OCI-LY3 (cell line): ENCODE measurements at regions not wholly inside any gene's neighbourhood (a gene's known extent, or its start where the extent isn't known, plus 50 kb on each side); places are given as distances from the start of the nearest gene placed in this dataset.

Experiments used
- H2AFZ ChIP-seq: fragments of 200-600, 300-600 bp; shearing (Covaris generic); 2 replicates; pipeline ENCODE4 v1.6.0; 2014; ENCODE audit warnings: antibody characterized with exemption, low read depth, low read length
- H3K27ac ChIP-seq: fragments of 200-600, 300-600 bp; sonication (generic); 2 replicates; pipeline ENCODE4 v1.5.1; 2014; ENCODE audit warnings: mild to moderate bottlenecking, low read length, moderate library complexity, mixed read lengths
- H3K27me3 ChIP-seq: fragments of 200-600, 300-600 bp; sonication (generic); 2 replicates; pipeline ENCODE4 v1.6.1; 2014; ENCODE audit warnings: low read depth, low read length, mixed read lengths
- H3K36me3 ChIP-seq: fragments of 200-600, 300-600 bp; sonication (generic); replicated peaks from 2 replicates; pipeline ENCODE3; 2014; ENCODE audit warnings: low read depth, low read length, mixed read lengths
- H3K4me1 ChIP-seq: fragments of 300-600, 200-600 bp; sonication (generic); 2 replicates; pipeline ENCODE4 v1.6.1; 2014; ENCODE audit warnings: low read length, mixed read lengths
- H3K4me2 ChIP-seq: fragments of 200-600, 300-600 bp; sonication (generic); 2 replicates; pipeline ENCODE4 v1.6.1; 2014; ENCODE audit warnings: low read length, mixed read lengths
- H3K4me3 ChIP-seq: fragments of 300-600, 200-600 bp; sonication (generic); 2 replicates; pipeline ENCODE4 v1.5.1; 2014; ENCODE audit warnings: antibody characterized with exemption, mild to moderate bottlenecking, low read length, moderate library complexity
- H3K79me2 ChIP-seq: fragments of 300-600, 200-600 bp; shearing (Covaris generic); 2 replicates; pipeline ENCODE4 v1.6.1; 2014; ENCODE audit warnings: mild to moderate bottlenecking, low read length, mixed read lengths
- H3K9ac ChIP-seq: fragments of 300-600, 200-600 bp; shearing (Covaris generic); 2 replicates; pipeline ENCODE4 v1.6.0; 2014; ENCODE audit warnings: mild to moderate bottlenecking, low read length, moderate library complexity
- H3K9me3 ChIP-seq: fragments of 200-600, 300-600 bp; shearing (Covaris generic); 2 replicates; pipeline ENCODE4 v1.6.1; 2014; ENCODE audit warnings: low read length, mixed read lengths; ENCODE audit not compliant: insufficient read depth
- H4K20me1 ChIP-seq: fragments of 200-600, 300-600 bp; sonication (generic); 2 replicates; pipeline ENCODE4 v1.6.1; 2016; ENCODE audit warnings: low read length, mixed read lengths; ENCODE audit not compliant: insufficient read depth
- CTCF ChIP-seq: fragments of 200-600, 300-600 bp; sonication (generic); IDR thresholded peaks from 2 replicates; pipeline ENCODE4 v1.5.1; 2014; ENCODE audit warnings: antibody characterized with exemption, low read length, low read depth
- EZH2phosphoT487 ChIP-seq: fragments of 200-600 bp; shearing (Covaris generic); IDR thresholded peaks from 2 replicates; pipeline ENCODE4 v1.6.1; 2018; ENCODE audit warnings: antibody characterized with exemption, mixed run types, low read depth

DNA sequence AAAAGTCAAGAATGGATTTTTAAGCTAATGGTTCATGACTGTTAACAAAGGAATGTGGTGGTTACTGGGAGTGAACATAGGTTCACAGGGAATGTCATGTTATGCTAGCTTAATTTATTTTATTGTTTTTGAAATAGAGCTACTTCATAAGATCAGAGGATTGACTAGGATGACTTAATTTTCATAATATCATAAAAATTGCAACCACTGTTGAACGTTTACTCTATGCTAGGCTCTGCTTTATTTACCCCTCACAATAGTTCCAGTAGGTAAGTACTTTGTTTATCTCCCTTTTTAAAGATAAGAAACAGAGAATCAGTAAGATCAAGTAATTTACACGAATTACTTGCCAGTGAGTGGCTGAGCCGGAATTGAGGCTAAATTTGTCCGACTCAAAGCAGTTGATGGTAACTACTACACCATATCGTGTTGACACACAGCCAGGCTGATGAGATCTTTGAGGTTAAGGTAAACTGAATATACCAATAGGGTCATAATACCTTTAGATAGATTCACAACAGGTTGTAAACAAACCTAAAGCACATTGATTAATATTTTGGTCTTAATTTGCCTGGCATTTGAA lies 194.6 kb upstream of the CITED2 start:
- H3K79me2 ChIP-seq: no peaks in the 10 kb centered on the region
- TF ChIP-seq EZH2phosphoT487 (no peak), CTCF (no peak)
- no peaks in the 10 kb centered on the region for H3K27me3 ChIP-seq
- H3K4me2 ChIP-seq: peak overlapping the region; percentile 61
- no peaks in the 10 kb centered on the region for H4K20me1 ChIP-seq
- H3K9me3 ChIP-seq: no peaks in the 10 kb centered on the region
- H3K9ac ChIP-seq: no peak overlapping the region
- H2AFZ ChIP-seq: no peak overlapping the region
- H3K4me3 ChIP-seq: 0 out of 2 replicates have a peak overlapping the region, but pooled peaks have one; percentile 11
- H3K4me1 ChIP-seq: peaks cover 31% of the 10 kb centered on the region
- H3K36me3 ChIP-seq: no peaks in the 10 kb centered on the region
- H3K27ac ChIP-seq: peak overlapping the region; percentile 47

DNA sequence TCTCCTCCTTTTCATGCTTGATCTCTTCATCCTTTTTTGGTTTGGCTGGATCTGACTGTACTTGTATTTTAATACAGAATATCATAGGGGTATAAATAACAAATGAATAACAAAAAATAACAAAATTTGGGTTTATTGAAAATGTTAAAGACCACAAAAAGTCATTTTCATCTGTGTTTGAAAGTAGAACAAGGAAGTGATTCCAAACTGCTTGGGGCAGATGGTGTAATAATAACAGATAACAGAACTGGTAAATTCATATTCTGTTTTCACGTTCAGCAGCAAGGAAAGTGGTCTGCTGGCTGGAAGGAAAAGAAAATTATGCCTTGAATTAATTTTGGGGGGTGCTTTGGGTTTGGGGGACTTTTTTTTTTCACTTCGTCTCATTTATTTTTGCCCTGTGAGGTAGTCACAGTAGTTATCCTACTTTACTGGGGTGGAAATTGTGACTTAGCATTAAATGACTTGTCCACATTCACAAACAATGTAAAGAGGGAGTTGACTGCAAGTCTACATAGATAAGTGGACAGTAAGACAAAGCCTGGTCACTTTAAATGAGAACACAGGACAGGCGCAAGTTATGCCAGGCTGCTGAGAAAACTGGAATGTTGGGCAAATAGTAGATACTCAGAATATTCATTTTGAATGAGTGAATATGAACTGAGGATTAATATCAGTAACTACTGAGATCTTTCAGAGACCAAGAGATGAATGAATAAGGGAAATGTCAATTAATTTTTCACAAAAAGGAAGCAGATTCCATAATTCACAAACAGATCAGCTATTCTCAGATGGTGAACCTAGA lies 193.9 kb upstream of the CITED2 start:
- Histone ChIP-seq H3K4me3 (peak overlapping the region; percentile 40; the same call in 1 of the 2 replicates), H3K4me2 (peak overlapping the region; percentile 61), H3K4me1 (peaks cover 31% of the 10 kb centered on the region), H3K27ac (peak overlapping the region; percentile 59), H3K79me2 (no peaks in the 10 kb centered on the region), H2AFZ (no peak overlapping the region), H3K27me3 (no peaks in the 10 kb centered on the region), H3K9me3 (no peaks in the 10 kb centered on the region), H4K20me1 (no peaks in the 10 kb centered on the region), H3K9ac (peak overlapping the region; percentile 13; the same call in 1 of the 2 replicates), H3K36me3 (no peaks in the 10 kb centered on the region)
- no peak for TF ChIP-seq EZH2phosphoT487
- no peak for TF ChIP-seq CTCF

- Histone ChIP-seq H3K36me3 (no peaks in the 10 kb centered on the region), H2AFZ (no peak overlapping the region), H3K4me3 (no peak overlapping the region), H3K4me1 (peaks cover 31% of the 10 kb centered on the region), H3K9me3 (no peaks in the 10 kb centered on the region), H3K27me3 (no peaks in the 10 kb centered on the region), H3K79me2 (no peaks in the 10 kb centered on the region), H3K27ac (no peak overlapping the region), H3K9ac (no peak overlapping the region), H3K4me2 (no peak overlapping the region), H4K20me1 (no peaks in the 10 kb centered on the region)
- no peak for TF ChIP-seq CTCF
- no peak for TF ChIP-seq EZH2phosphoT487
Measured at GRCh38 chr6:139567095-139567494, 192.6 kb upstream of the CITED2 start.

- Histone ChIP-seq H3K27me3 (no peaks in the 10 kb centered on the region), H3K36me3 (no peaks in the 10 kb centered on the region), H3K9me3 (no peaks in the 10 kb centered on the region), H3K4me1 (peaks cover 29% of the 10 kb centered on the region), H3K9ac (no peak overlapping the region), H3K79me2 (no peaks in the 10 kb centered on the region), H2AFZ (no peak overlapping the region), H3K4me3 (no peak overlapping the region), H3K4me2 (no peak overlapping the region), H3K27ac (no peak overlapping the region), H4K20me1 (no peaks in the 10 kb centered on the region)
- TF ChIP-seq EZH2phosphoT487 (no peak), CTCF (no peak)
Measured at GRCh38 chr6:139565591-139565990, 191.1 kb upstream of the CITED2 start.
